HepG2 (cell line): ENCODE measurements at regions not wholly inside any gene's neighbourhood (a gene's known extent, or its start where the extent isn't known, plus 50 kb on each side); places are given as distances from the start of the nearest gene placed in this dataset.

Source experiments
- ATAC-seq: fragments of 200-7000 bp; cut with Tn5 transposase; 3 replicates; pipeline ENCODE4 v1.9.1; 2020; ENCODE audit warnings: mild to moderate bottlenecking, moderate library complexity
- BruUV-seq: library from RNA; stranded (reverse); fragments of 400-500 nt; replicated peaks from 2 replicates; lab custom pipeline; 2021; lab: Mats Ljungman, UMichigan
- CTCF ChIA-PET: fragments of 300-600 bp; formaldehyde crosslinking; extraction: SDS; loops from one replicate; lab custom pipeline; 2021; ENCODE audit warnings: low total read pairs, inconsistent platforms, low intra/inter-chr PET ratio; lab: Yijun Ruan, JAX
- POLR2A ChIA-PET: fragments of 350-600 bp; sonication (Branson Sonifier 250); formaldehyde crosslinking; loops from one replicate; lab custom pipeline; 2020; ENCODE audit warnings: antibody characterized with exemption, inconsistent platforms; lab: Yijun Ruan, JAX
- DNase-seq: peaks from one replicate; pipeline ENCODE4 v3.0.0-alpha.2; 2015; ENCODE audit warnings: low spot score
- FAIRE-seq: peaks from 3 replicates; lab custom pipeline; 2011; peaks lifted over from hg19 to GRCh38; lab: Jason Lieb, UNC
- H2AFZ ChIP-seq: one replicate; pipeline ENCODE4 v1.6.1; 2011; ENCODE audit warnings: low read length, inconsistent platforms
- H3K27ac ChIP-seq: fragments of 300-600 bp; 3 replicates; pipeline ENCODE4 v1.8.0; 2011; ENCODE audit warnings: mixed run types, mild to moderate bottlenecking, mixed read lengths, low read length, inconsistent platforms; ENCODE audit not compliant: insufficient read depth; ENCODE audit errors: extremely low read length
- H3K27me3 ChIP-seq, 2 experiments: fragments of 200-600 bp in 1 of 2; 2 replicates in 1 of 2; 3 replicates in 1 of 2; pipeline versions ENCODE4 v1.6.0 to v1.8.0; 2011; ENCODE audit warnings: low read length in 2 of 2, mild to moderate bottlenecking in 2 of 2, moderate library complexity in 2 of 2, inconsistent platforms in 1 of 2; ENCODE audit not compliant: insufficient read depth in 2 of 2, control insufficient read depth in 1 of 2
- H3K36me3 ChIP-seq, 2 experiments: fragments of 200-600 bp in 1 of 2; replicated peaks in 1 of 2; 2 replicates in 1 of 2; 3 replicates in 1 of 2; pipeline versions ENCODE4 v1.5.1 to v1.8.0; 2011; ENCODE audit warnings: low read length in 2 of 2, inconsistent platforms in 1 of 2; ENCODE audit not compliant: insufficient read depth in 2 of 2, control insufficient read depth in 1 of 2
- H3K4me1 ChIP-seq: 2 replicates; pipeline ENCODE4 v1.5.1; 2012; ENCODE audit warnings: low read length, inconsistent platforms; ENCODE audit not compliant: insufficient read depth
- H3K4me2 ChIP-seq: 2 replicates; pipeline ENCODE4 v1.6.0; 2011; ENCODE audit warnings: low read depth, low read length, inconsistent platforms
- H3K4me3 ChIP-seq, 3 experiments: fragments of 200-600 bp in 1 of 3; sonication (generic), shearing (Covaris generic) in 1 of 3; replicated peaks in 1 of 3; 2 replicates each; pipeline ENCODE4 v1.5.1; 2011 to 2016; ENCODE audit warnings: low read length in 3 of 3, inconsistent platforms in 2 of 3, low read depth in 2 of 3, mild to moderate bottlenecking in 2 of 3, control low read depth in 1 of 3, mixed read lengths in 1 of 3; ENCODE audit not compliant: insufficient read depth in 1 of 3
- H3K79me2 ChIP-seq: one replicate; pipeline ENCODE4 v1.6.1; 2011; ENCODE audit warnings: low read length, inconsistent platforms; ENCODE audit not compliant: insufficient read depth
- H3K9ac ChIP-seq: 2 replicates; pipeline ENCODE4 v1.6.0; 2011; ENCODE audit warnings: mild to moderate bottlenecking, low read depth, low read length, inconsistent platforms; ENCODE audit not compliant: insufficient read depth
- H3K9me3 ChIP-seq: 2 replicates; pipeline ENCODE4 v1.5.1; 2012; ENCODE audit warnings: mild to moderate bottlenecking, low read length
- H4K20me1 ChIP-seq: 2 replicates; pipeline ENCODE4 v1.6.0; 2011; ENCODE audit warnings: inconsistent platforms, mild to moderate bottlenecking, low read length, moderate library complexity; ENCODE audit not compliant: insufficient read depth
- ARNT ChIP-seq: fragments of 450-650 bp; IDR thresholded peaks from 2 replicates; pipeline ENCODE4 v1.6.1; 2017
- CBX1 ChIP-seq: IDR thresholded peaks from one replicate; pipeline ENCODE4 v1.6.1; 2016; ENCODE audit warnings: antibody characterized with exemption, low read depth
- CBX5 ChIP-seq: sonication (generic); formaldehyde crosslinking; IDR thresholded peaks from 2 replicates; pipeline ENCODE4 v1.4.0; 2020; ENCODE audit warnings: missing genetic modification reagents, borderline replicate concordance
- EHMT2 ChIP-seq: fragments of 200-600 bp; sonication (generic); IDR thresholded peaks from 2 replicates; pipeline ENCODE4 v1.7.0; 2017; ENCODE audit warnings: antibody characterized with exemption, low read depth, low read length, borderline replicate concordance
- HNRNPH1 ChIP-seq: fragments of 200-400 bp; formaldehyde crosslinking; optimal IDR thresholded peaks from 2 replicates; pipeline ENCODE3; 2017; ENCODE audit warnings: mild to moderate bottlenecking, low read depth, low read length
- NCOA2 ChIP-seq: sonication (generic); formaldehyde crosslinking; IDR thresholded peaks from 2 replicates; pipeline ENCODE4 v1.8.0; 2022; ENCODE audit warnings: inconsistent platforms
- REL ChIP-seq: sonication (generic); formaldehyde crosslinking; conservative IDR thresholded peaks from 2 replicates; pipeline ENCODE4 v1.8.0; 2022; ENCODE audit warnings: mild to moderate bottlenecking, missing genetic modification reagents, moderate library complexity
- SCMH1 ChIP-seq: sonication (generic); formaldehyde crosslinking; IDR thresholded peaks from 2 replicates; pipeline ENCODE4 v1.9.0; 2021; ENCODE audit warnings: missing genetic modification reagents, mild to moderate bottlenecking, borderline replicate concordance
- TCF7L2 ChIP-seq: IDR thresholded peaks from 2 replicates; pipeline ENCODE4 v1.6.1; 2011; ENCODE audit warnings: mild to moderate bottlenecking, low read depth, low read length, moderate library complexity
- ZFP1 ChIP-seq: IDR thresholded peaks from 2 replicates; pipeline ENCODE4 v1.6.1; 2016
- ZFP90 ChIP-seq: sonication (generic); formaldehyde crosslinking; IDR thresholded peaks from 2 replicates; pipeline ENCODE4 v1.8.0; 2022; ENCODE audit warnings: missing genetic modification reagents, mild to moderate bottlenecking, inconsistent platforms, borderline replicate concordance
- ZNF207 ChIP-seq: fragments of 450-650 bp; IDR thresholded peaks from 2 replicates; pipeline ENCODE4 v1.6.1; 2016; ENCODE audit warnings: antibody characterized with exemption, borderline replicate concordance
- ZNF30 ChIP-seq: sonication (generic); formaldehyde crosslinking; IDR thresholded peaks from 2 replicates; pipeline ENCODE4 v1.5.0; 2020; ENCODE audit warnings: mild to moderate bottlenecking, missing genetic modification reagents
- ZNF781 ChIP-seq: sonication (generic); formaldehyde crosslinking; IDR thresholded peaks from 2 replicates; pipeline ENCODE4 v1.5.1; 2020; ENCODE audit warnings: borderline replicate concordance, mild to moderate bottlenecking, missing genetic modification reagents; ENCODE audit errors: not compliant biosample characterization
- WGBS: methylation state at CpG from one replicate; pipeline ENCODE4 v1.1.6; 2017; ENCODE audit warnings: low lambda C conversion rate; 5-methylcytosine and 5-hydroxymethylcytosine counted together
- in situ Hi-C: cut with HindIII; loops from 2 replicates; pipeline ENCODE4 v1.10.0; 2017; ENCODE audit warnings: low pct_unique_long_range_greater_than_20kb; ENCODE audit not compliant: extremely low pct_ligation_motif_present
- intact Hi-C: fragments of 100-400 bp; cut with micrococcal nuclease; formaldehyde crosslinking; loops from one replicate; pipeline ENCODE4 v1.10.0; 2022; ENCODE audit not compliant: unreplicated experiment
- TF ChIP-seq, protein P1 (sequence below): sonication (generic); formaldehyde crosslinking; IDR thresholded peaks from 2 replicates; pipeline ENCODE4; 2020; ENCODE audit warnings: missing genetic modification reagents, mild to moderate bottlenecking, borderline replicate concordance
- TF ChIP-seq, protein P2 (sequence below): sonication (generic); formaldehyde crosslinking; IDR thresholded peaks from 2 replicates; pipeline ENCODE4 v1.4.0; 2020; ENCODE audit warnings: mild to moderate bottlenecking, missing genetic modification reagents

DNA sequence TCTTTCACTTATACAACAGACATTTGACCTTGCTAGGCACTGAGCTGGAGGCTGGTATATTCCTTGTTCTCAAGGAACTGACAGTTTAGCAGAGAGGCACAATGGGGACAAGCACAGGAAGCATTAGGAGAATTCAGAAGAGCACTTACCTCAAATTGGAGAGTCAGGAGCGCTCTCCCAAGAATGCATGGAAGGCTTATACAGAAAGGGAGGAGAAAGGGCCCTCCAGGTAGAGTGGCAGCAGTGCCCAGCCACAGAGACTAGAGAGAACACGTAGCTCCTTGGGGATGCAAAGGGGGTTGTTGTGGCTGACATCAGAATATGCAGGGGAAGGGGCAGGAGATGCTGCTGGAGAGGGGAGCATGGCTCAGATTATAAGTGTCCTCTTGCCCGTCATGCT lies 78.2 kb upstream of the MKLN1 start:
- no peak for ATAC-seq
- CTCF ChIA-PET = no interaction called here
- no peak for TF ChIP-seq CBX5 (CRISPR knock-in tag)
- TF ChIP-seq, protein P1, sequence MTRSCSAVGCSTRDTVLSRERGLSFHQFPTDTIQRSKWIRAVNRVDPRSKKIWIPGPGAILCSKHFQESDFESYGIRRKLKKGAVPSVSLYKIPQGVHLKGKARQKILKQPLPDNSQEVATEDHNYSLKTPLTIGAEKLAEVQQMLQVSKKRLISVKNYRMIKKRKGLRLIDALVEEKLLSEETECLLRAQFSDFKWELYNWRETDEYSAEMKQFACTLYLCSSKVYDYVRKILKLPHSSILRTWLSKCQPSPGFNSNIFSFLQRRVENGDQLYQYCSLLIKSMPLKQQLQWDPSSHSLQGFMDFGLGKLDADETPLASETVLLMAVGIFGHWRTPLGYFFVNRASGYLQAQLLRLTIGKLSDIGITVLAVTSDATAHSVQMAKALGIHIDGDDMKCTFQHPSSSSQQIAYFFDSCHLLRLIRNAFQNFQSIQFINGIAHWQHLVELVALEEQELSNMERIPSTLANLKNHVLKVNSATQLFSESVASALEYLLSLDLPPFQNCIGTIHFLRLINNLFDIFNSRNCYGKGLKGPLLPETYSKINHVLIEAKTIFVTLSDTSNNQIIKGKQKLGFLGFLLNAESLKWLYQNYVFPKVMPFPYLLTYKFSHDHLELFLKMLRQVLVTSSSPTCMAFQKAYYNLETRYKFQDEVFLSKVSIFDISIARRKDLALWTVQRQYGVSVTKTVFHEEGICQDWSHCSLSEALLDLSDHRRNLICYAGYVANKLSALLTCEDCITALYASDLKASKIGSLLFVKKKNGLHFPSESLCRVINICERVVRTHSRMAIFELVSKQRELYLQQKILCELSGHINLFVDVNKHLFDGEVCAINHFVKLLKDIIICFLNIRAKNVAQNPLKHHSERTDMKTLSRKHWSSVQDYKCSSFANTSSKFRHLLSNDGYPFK (CRISPR knock-in tag) = no peak
- TF ChIP-seq, protein P2, sequence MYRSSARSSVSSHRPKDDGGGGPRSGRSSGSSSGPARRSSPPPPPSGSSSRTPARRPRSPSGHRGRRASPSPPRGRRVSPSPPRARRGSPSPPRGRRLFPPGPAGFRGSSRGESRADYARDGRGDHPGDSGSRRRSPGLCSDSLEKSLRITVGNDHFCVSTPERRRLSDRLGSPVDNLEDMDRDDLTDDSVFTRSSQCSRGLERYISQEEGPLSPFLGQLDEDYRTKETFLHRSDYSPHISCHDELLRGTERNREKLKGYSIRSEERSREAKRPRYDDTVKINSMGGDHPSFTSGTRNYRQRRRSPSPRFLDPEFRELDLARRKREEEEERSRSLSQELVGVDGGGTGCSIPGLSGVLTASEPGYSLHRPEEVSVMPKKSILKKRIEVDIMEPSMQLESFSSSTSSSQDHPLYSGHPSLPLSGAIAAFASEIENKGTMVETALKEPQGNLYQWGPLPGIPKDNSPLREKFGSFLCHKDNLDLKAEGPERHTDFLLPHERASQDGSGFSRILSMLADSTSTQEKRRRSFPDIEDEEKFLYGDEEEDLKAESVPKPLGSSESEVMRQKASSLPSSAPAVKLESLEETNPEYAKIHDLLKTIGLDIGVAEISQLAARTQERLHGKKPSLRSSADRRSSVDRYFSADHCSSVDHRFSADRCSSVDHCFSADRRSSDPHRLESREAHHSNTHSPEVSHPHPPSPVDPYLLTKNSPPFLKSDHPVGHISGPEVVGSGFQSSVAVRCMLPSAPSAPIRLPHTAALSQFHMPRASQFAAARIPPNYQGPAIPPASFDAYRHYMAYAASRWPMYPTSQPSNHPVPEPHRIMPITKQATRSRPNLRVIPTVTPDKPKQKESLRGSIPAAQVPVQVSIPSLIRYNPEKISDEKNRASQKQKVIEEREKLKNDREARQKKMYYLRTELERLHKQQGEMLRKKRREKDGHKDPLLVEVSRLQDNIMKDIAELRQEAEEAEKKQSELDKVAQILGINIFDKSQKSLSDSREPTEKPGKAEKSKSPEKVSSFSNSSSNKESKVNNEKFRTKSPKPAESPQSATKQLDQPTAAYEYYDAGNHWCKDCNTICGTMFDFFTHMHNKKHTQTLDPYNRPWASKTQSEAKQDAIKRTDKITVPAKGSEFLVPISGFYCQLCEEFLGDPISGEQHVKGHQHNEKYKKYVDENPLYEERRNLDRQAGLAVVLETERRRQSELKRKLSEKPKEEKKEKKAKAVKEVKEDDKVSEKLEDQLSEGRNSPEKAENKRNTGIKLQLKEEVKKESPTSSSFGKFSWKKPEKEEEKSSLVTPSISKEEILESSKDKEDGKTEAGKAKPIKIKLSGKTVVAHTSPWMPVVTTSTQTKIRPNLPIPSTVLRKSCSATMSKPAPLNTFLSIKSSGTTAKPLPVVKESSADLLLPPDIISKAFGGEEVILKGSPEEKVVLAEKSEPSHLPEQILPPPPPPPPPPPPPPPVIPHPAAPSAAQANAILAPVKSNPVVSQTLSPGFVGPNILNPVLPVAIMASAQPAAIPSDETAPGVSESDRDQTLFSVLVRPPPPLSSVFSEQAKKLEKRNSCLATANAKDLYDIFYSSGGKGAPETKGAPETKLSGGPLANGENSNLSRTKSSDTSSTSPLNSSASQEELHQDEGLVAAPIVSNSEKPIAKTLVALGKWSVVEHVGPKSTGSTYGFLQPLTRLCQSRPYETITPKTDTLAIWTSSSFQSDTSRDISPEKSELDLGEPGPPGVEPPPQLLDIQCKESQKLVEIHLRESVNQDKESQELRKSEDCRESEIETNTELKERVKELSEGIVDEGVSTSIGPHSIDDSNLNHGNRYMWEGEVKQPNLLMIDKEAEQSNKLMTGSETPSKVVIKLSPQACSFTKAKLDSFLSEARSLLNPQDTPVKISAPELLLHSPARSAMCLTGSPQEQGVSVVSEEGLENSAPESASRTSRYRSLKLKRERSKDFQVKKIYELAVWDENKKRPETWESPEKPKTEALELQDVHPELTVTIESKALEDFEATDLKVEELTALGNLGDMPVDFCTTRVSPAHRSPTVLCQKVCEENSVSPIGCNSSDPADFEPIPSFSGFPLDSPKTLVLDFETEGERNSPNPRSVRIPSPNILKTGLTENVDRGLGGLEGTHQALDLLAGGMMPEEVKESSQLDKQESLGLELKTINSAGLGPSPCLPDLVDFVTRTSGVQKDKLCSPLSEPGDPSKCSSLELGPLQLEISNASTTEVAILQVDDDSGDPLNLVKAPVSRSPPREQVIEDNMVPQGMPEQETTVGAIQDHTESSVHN (CRISPR knock-in tag) = no peak
- TF ChIP-seq NCOA2 (CRISPR knock-in tag) = no peak
- no peak for TF ChIP-seq ZNF781
- no peak for TF ChIP-seq SCMH1 (CRISPR knock-in tag)
- TF ChIP-seq ZFP1 (CRISPR knock-in tag) = no peak
- no peak for TF ChIP-seq ZFP90 (CRISPR knock-in tag)
- no peak for TF ChIP-seq ZNF30 (CRISPR knock-in tag)
- no peak for TF ChIP-seq TCF7L2
- TF ChIP-seq ARNT = no peak
- no peak for TF ChIP-seq HNRNPH1
- TF ChIP-seq EHMT2 = no peak
- TF ChIP-seq ZNF207 = no peak
- no peak for TF ChIP-seq REL (CRISPR knock-in tag)
- TF ChIP-seq CBX1 = no peak

More for the DNA sequence above, 78.2 kb upstream of the MKLN1 start:
- BruUV-seq = no TSS peak
- H3K27me3 ChIP-seq = peaks cover 4 to 44% of the 10 kb centered on the region in 2 experiments; a peak in 3 of 5 replicates
- H3K4me1 ChIP-seq = no peaks in the 10 kb centered on the region
- intact Hi-C loops (no loop called here), in situ Hi-C loops (no loop called here)
- no peaks in the 10 kb centered on the region for H3K79me2 ChIP-seq
- POLR2A ChIA-PET = no interaction called here
- peaks cover 7% of the 10 kb centered on the region for H3K9me3 ChIP-seq
- no peak overlapping the region for H2AFZ ChIP-seq
- no peak for DNase-seq
- FAIRE-seq = no peak
- no peak overlapping the region for H3K4me2 ChIP-seq
- no peaks in the 10 kb centered on the region for H3K36me3 ChIP-seq
- no peak overlapping the region for H3K4me3 ChIP-seq
- no peak overlapping the region for H3K27ac ChIP-seq
- H4K20me1 ChIP-seq = no peaks in the 10 kb centered on the region
- no peak overlapping the region for H3K9ac ChIP-seq
- 15% methylated on average over 3 of the region's 3 CpGs for WGBS
